HUES64 (cell line): ENCODE measurements at regions not wholly inside any gene's neighbourhood (a gene's known extent, or its start where the extent isn't known, plus 50 kb on each side); places are given as distances from the start of the nearest gene placed in this dataset.

Experiments
- H3K27ac ChIP-seq: 2 replicates; pipeline ENCODE4 v1.7.0; 2013; ENCODE audit warnings: low read depth, low read length, inconsistent platforms
- H3K27me3 ChIP-seq: 2 replicates; pipeline ENCODE4 v1.6.1; 2013; ENCODE audit warnings: mild to moderate bottlenecking, low read length; ENCODE audit not compliant: insufficient read depth
- H3K36me3 ChIP-seq: 2 replicates; pipeline ENCODE4 v1.6.1; 2013; ENCODE audit warnings: mild to moderate bottlenecking, low read length; ENCODE audit not compliant: insufficient read depth
- H3K4me1 ChIP-seq: 2 replicates; pipeline ENCODE4 v1.6.1; 2013; ENCODE audit warnings: mild to moderate bottlenecking, low read length, moderate library complexity; ENCODE audit not compliant: insufficient read depth
- H3K4me3 ChIP-seq: 2 replicates; pipeline ENCODE4 v1.5.1; 2013; ENCODE audit warnings: mild to moderate bottlenecking, low read length, moderate library complexity
- H3K9ac ChIP-seq: 2 replicates; pipeline ENCODE4 v1.6.1; 2013; ENCODE audit warnings: mild to moderate bottlenecking, low read depth, low read length
- H3K9me3 ChIP-seq: 2 replicates; pipeline ENCODE4 v1.6.1; 2013; ENCODE audit warnings: low read depth, low read length; ENCODE audit not compliant: insufficient read depth
- WGBS: fragments of 150-250, 120-280 bp; methylation state at CpG from one replicate; pipeline ENCODE4 v1.1.7; 2013; ENCODE audit warnings: missing lambda C conversion rate; 5-methylcytosine and 5-hydroxymethylcytosine counted together

GRCh38 chr20:62527781-62528180 is 52.0 kb upstream of the GATA5 start:
- H3K4me1 ChIP-seq = peaks cover 15% of the 10 kb centered on the region
- no peaks in the 10 kb centered on the region for H3K9me3 ChIP-seq
- H3K27me3 ChIP-seq = no peaks in the 10 kb centered on the region
- H3K4me3 ChIP-seq = no peak overlapping the region
- H3K27ac ChIP-seq = no peak overlapping the region
- 95% methylated on average over 20 of the region's 20 CpGs for WGBS
- no peak overlapping the region for H3K9ac ChIP-seq
- H3K36me3 ChIP-seq = no peaks in the 10 kb centered on the region

GRCh38 chr20:62528983-62529891 is 53.4 kb upstream of the GATA5 start:
- Histone ChIP-seq H3K27ac (no peak overlapping the region), H3K36me3 (no peaks in the 10 kb centered on the region), H3K4me3 (no peak overlapping the region), H3K4me1 (peaks cover 8% of the 10 kb centered on the region), H3K9ac (no peak overlapping the region), H3K9me3 (no peaks in the 10 kb centered on the region), H3K27me3 (no peaks in the 10 kb centered on the region)
- 92% methylated on average over 25 of the region's 25 CpGs for WGBS

DNA sequence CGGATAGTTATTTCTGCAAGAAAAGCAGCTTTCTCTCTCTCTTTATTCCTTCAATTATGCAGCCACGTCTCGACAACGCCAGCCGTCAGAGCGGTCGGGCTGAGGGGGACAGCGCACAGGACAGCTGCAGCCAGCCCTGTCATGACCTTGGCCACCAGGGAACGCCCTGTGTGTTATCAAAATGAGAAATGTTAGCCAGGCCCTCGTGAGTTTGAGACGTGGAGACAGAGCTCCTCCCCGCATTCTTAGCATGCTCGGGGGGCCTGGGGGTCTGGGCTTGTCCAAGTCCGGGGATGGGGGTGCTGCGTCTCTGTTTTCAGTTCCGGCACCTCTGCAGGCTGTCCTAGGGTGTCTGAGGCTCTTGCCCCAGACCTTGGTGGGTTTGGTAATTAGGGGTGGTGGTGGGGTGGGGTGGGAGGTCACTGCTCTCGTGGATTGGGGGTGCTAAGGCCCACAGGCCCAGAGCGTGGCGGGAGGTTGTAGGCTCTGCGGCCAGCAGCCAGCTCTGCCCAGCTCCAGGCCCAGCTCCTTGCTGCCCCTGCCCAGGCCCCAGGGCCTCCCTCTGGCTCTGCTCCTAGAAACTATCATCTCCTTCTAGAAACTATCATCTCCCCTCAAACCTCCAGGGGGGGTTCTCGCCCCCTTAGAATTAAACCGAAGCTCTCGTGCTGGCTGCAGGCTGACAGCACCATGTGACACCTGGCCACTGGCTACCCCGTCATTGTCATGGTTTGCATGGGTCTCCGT is 54.3 kb upstream of the GATA5 start:
- no peak overlapping the region for H3K27ac ChIP-seq
- H3K9me3 ChIP-seq = no peaks in the 10 kb centered on the region
- H3K9ac ChIP-seq = no peak overlapping the region
- no peaks in the 10 kb centered on the region for H3K4me1 ChIP-seq
- H3K36me3 ChIP-seq = no peaks in the 10 kb centered on the region
- no peak overlapping the region for H3K4me3 ChIP-seq
- no peaks in the 10 kb centered on the region for H3K27me3 ChIP-seq
- WGBS = 90% methylated on average over 25 of the region's 25 CpGs

DNA sequence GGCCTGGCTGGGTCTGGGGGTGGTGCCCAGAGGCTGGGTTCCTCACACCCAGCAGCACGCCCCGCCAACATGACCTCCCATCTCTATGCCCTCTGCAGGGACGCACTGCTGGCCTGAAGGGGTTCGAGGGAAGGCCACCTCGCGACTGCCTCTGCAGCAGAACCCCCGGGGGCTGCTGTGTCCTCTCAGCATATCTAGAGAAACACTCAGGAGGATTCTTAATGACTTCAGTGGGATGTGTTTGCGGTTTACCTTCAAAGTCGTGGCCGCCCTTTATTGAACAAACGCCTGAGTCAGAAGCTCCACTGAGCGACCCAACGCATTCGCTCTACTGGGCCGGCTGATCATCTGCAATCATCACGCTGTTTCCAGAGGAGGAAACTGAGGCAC is 54.8 kb upstream of the GATA5 start:
- H3K9ac ChIP-seq = no peak overlapping the region
- no peak overlapping the region for H3K4me3 ChIP-seq
- H3K4me1 ChIP-seq = no peaks in the 10 kb centered on the region
- no peaks in the 10 kb centered on the region for H3K9me3 ChIP-seq
- WGBS = 93% methylated on average over 16 of the region's 16 CpGs
- H3K27ac ChIP-seq = no peak overlapping the region
- H3K36me3 ChIP-seq = no peaks in the 10 kb centered on the region
- no peaks in the 10 kb centered on the region for H3K27me3 ChIP-seq

GRCh38 chr20:62531046-62531838 is 55.4 kb upstream of the GATA5 start:
- H3K9ac ChIP-seq = no peak overlapping the region
- H3K27ac ChIP-seq = no peak overlapping the region
- H3K27me3 ChIP-seq = no peaks in the 10 kb centered on the region

DNA sequence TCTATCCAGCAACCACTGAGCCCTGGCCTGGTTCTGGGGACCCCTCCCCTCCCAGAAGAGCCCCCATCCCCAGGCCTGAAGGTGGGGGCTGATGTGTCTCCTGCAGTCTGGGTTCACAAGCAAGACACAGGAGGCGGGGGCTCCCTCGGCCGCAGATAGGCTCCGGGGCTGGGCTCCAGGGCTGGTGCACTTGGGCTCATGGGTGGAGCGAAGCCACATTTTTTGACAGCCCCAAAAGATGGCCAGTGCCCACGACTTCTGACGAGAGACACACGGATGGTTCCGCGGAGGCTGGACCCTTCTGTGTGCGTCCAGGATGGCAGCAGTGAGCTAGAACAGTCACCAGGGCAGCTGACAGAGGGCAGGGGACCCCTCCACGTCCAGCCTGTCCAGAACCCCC is 57.1 kb upstream of the GATA5 start:
- no peak overlapping the region for H3K4me3 ChIP-seq
- H3K9me3 ChIP-seq = no peaks in the 10 kb centered on the region
- H3K36me3 ChIP-seq = no peaks in the 10 kb centered on the region
- H3K4me1 ChIP-seq = no peaks in the 10 kb centered on the region
- H3K27ac ChIP-seq = no peak overlapping the region
- 95% methylated on average over 12 of the region's 12 CpGs for WGBS
- H3K27me3 ChIP-seq = no peaks in the 10 kb centered on the region
- H3K9ac ChIP-seq = no peak overlapping the region

More at GRCh38 chr20:62531046-62531838, 55.4 kb upstream of the GATA5 start:
- 92% methylated on average over 23 of the region's 23 CpGs for WGBS
- Histone ChIP-seq H3K4me3 (no peak overlapping the region), H3K4me1 (no peaks in the 10 kb centered on the region), H3K9me3 (no peaks in the 10 kb centered on the region), H3K36me3 (no peaks in the 10 kb centered on the region)

- Histone ChIP-seq H3K4me3 (no peak overlapping the region), H3K4me1 (no peaks in the 10 kb centered on the region), H3K9me3 (no peaks in the 10 kb centered on the region), H3K9ac (no peak overlapping the region), H3K27ac (no peak overlapping the region), H3K27me3 (no peaks in the 10 kb centered on the region), H3K36me3 (no peaks in the 10 kb centered on the region)
- WGBS = 86% methylated on average over 19 of the region's 19 CpGs
Measured at GRCh38 chr20:62533591-62534495, 58.0 kb upstream of the GATA5 start.

DNA sequence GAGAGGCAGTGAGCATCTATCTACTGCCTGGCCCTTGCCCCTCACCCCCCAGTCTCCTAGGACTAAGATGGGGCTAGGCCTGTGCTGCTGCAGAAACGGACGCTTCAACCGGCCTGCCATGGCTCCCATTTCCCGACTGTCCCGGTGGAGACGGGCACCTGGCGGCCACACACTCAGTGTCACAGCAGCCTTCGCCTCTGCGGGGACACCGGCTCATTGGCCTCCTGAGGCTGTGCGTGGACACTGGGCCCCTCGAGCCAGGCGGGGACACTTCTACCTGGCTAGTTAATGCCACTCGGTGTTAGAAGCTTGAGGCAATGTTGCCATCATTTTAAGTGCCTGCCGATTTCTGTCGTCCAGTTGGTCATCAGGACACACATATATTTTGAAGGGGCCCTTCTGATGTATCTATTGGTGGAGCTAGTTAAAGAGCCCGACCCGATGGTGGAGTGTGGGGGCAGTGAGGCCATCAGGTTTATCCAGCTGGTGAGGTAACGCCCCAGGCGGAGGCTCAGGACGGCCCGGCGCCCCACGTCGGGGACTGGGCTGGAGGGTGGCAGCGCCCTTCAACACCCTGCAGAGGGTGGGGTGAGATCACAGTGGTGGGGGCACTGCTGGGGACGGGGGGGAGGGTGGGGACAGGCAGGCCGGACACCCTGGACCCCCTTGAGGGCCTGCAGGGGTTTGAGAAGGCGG is 58.9 kb upstream of the GATA5 start:
- Histone ChIP-seq H3K9me3 (no peaks in the 10 kb centered on the region), H3K4me3 (no peak overlapping the region), H3K4me1 (no peaks in the 10 kb centered on the region), H3K36me3 (no peaks in the 10 kb centered on the region), H3K9ac (no peak overlapping the region), H3K27ac (no peak overlapping the region), H3K27me3 (no peaks in the 10 kb centered on the region)
- 89% methylated on average over 29 of the region's 29 CpGs for WGBS

- WGBS = 92% methylated on average over 11 of the region's 11 CpGs
Measured at GRCh38 chr20:62535282-62535811, 59.6 kb upstream of the GATA5 start.

GRCh38 chr20:62535964-62536363 is 60.2 kb upstream of the GATA5 start:
- Histone ChIP-seq H3K4me1 (no peaks in the 10 kb centered on the region), H3K27me3 (no peaks in the 10 kb centered on the region), H3K36me3 (no peaks in the 10 kb centered on the region), H3K27ac (no peak overlapping the region), H3K9me3 (no peaks in the 10 kb centered on the region), H3K4me3 (no peak overlapping the region), H3K9ac (no peak overlapping the region; the same call in 1 of the 2 replicates)
- WGBS = 89% methylated on average over 12 of the region's 12 CpGs

More at GRCh38 chr20:62535282-62535811, 59.6 kb upstream of the GATA5 start:
- no peak overlapping the region for H3K4me3 ChIP-seq
- H3K9ac ChIP-seq = no peak overlapping the region
- H3K27ac ChIP-seq = no peak overlapping the region
- no peaks in the 10 kb centered on the region for H3K9me3 ChIP-seq
- no peaks in the 10 kb centered on the region for H3K27me3 ChIP-seq
- no peaks in the 10 kb centered on the region for H3K36me3 ChIP-seq
- H3K4me1 ChIP-seq = no peaks in the 10 kb centered on the region
